ENCODE measurements at regions not wholly inside any gene's neighbourhood (a gene's known extent, or its start where the extent isn't known, plus 50 kb on each side); places are given as distances from the start of the nearest gene placed in this dataset.

DNA sequence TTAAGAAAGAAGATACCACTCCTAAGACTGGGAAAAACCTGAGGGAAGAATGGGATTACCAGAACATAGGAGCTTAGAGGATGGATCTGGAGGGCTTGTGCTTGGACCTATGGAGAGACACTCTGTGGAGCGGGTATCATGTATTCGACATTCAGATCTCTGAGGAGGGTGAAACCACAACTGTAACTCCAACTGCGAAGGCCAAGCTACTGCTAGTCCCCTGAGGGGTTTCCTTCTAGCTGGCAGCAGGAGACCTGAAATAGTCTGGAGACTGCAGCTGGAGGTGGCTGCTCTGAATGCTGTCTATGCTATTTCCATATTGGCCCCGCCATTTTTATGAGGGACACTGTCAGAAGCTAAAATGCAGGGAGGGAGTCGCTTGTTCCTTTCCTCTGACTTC, 462.3 kb downstream of the PTPRC start (continued):
- no peak for TF ChIP-seq ZNF335 (CRISPR knock-in tag; IDR thresholded peaks at IDR 0.05)
- no peak for TF ChIP-seq NCOA5 (CRISPR knock-in tag; IDR thresholded peaks at IDR 0.05)
- TF ChIP-seq ZNF230 (CRISPR knock-in tag; IDR thresholded peaks at IDR 0.05) = no peak
- no peak for TF ChIP-seq ARNTL (CRISPR knock-in tag; IDR thresholded peaks at IDR 0.05)
- TF ChIP-seq, protein P1, sequence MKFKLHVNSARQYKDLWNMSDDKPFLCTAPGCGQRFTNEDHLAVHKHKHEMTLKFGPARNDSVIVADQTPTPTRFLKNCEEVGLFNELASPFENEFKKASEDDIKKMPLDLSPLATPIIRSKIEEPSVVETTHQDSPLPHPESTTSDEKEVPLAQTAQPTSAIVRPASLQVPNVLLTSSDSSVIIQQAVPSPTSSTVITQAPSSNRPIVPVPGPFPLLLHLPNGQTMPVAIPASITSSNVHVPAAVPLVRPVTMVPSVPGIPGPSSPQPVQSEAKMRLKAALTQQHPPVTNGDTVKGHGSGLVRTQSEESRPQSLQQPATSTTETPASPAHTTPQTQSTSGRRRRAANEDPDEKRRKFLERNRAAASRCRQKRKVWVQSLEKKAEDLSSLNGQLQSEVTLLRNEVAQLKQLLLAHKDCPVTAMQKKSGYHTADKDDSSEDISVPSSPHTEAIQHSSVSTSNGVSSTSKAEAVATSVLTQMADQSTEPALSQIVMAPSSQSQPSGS (CRISPR knock-in tag; IDR thresholded peaks at IDR 0.05) = no peak
- TF ChIP-seq ZNF850 (CRISPR knock-in tag; conservative IDR thresholded peaks at IDR 0.05) = no peak
- TF ChIP-seq MYNN (CRISPR knock-in tag; IDR thresholded peaks at IDR 0.05; ENCODE audit: low read depth) = no peak
- TF ChIP-seq PHF5A (CRISPR knock-in tag; IDR thresholded peaks at IDR 0.05; ENCODE audit: low read depth, unreplicated experiment) = no peak
- no peak for TF ChIP-seq SMYD3 (CRISPR knock-in tag; IDR thresholded peaks at IDR 0.05)
- TF ChIP-seq, protein P2, sequence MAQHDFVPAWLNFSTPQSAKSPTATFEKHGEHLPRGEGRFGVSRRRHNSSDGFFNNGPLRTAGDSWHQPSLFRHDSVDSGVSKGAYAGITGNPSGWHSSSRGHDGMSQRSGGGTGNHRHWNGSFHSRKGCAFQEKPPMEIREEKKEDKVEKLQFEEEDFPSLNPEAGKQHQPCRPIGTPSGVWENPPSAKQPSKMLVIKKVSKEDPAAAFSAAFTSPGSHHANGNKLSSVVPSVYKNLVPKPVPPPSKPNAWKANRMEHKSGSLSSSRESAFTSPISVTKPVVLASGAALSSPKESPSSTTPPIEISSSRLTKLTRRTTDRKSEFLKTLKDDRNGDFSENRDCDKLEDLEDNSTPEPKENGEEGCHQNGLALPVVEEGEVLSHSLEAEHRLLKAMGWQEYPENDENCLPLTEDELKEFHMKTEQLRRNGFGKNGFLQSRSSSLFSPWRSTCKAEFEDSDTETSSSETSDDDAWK (CRISPR knock-in tag; IDR thresholded peaks at IDR 0.05) = no peak
- TF ChIP-seq RARA (CRISPR knock-in tag; IDR thresholded peaks at IDR 0.05) = no peak
- no peak for TF ChIP-seq PAF1 (CRISPR knock-in tag; IDR thresholded peaks at IDR 0.05)
- no peak for TF ChIP-seq ZNF143 (CRISPR knock-in tag; IDR thresholded peaks at IDR 0.05)
- no peak for TF ChIP-seq ZNF83 (CRISPR knock-in tag; IDR thresholded peaks at IDR 0.05; ENCODE audit: borderline replicate concordance)
- no peak for TF ChIP-seq PRPF4 (IDR thresholded peaks at IDR 0.05; ENCODE audit: low read depth, low read length, poor library complexity, severe bottlenecking)
